Prostate gland (tissue), 2 donors: ENCODE measurements at regions not wholly inside any gene's neighbourhood (a gene's known extent, or its start where the extent isn't known, plus 50 kb on each side); places are given as distances from the start of the nearest gene placed in this dataset.

Experiments used
- POLR2A ChIP-seq: fragments of 450-650 bp; IDR thresholded peaks from one replicate; pipeline ENCODE4 v1.6.1; 2016; ENCODE audit warnings: antibody characterized with exemption, mild to moderate bottlenecking
- POLR2AphosphoS5 ChIP-seq: sonication (generic); formaldehyde crosslinking; IDR thresholded peaks from one replicate; pipeline ENCODE4 v1.6.1; 2017; ENCODE audit warnings: antibody characterized with exemption
- TF ChIP-seq, protein P1 (sequence below), 4 experiments: fragments of 200-600 bp in 2 of 4; fragments of 450-650 bp in 2 of 4; sonication (generic) in 2 of 4; IDR thresholded peaks; 1 replicate in 3 of 4; 2 replicates in 1 of 4; pipeline ENCODE4 v1.5.1; 2016 to 2019; ENCODE audit warnings: antibody characterized with exemption in 4 of 4, mild to moderate bottlenecking in 2 of 4, moderate library complexity in 2 of 4

DNA sequence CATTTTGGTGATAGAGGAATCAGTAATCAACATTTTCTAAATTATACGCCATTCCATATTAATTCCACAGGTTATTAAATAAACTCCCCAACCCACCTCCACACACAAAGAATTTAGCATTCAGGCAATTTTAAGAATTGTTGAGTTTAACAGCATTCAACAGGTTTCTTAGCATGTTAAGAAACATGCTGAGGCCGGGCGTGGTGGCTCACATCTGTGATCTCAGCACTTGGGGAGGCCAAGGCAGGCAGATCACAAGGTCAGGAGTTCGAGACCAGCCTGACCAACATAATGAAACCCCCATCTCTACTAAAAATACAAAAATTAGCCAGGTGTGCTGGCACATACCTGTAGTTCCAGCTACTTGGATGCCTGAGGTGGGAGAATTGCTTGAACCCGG, 64.0 kb upstream of the PHACTR2 start:
- TF ChIP-seq, protein P1, sequence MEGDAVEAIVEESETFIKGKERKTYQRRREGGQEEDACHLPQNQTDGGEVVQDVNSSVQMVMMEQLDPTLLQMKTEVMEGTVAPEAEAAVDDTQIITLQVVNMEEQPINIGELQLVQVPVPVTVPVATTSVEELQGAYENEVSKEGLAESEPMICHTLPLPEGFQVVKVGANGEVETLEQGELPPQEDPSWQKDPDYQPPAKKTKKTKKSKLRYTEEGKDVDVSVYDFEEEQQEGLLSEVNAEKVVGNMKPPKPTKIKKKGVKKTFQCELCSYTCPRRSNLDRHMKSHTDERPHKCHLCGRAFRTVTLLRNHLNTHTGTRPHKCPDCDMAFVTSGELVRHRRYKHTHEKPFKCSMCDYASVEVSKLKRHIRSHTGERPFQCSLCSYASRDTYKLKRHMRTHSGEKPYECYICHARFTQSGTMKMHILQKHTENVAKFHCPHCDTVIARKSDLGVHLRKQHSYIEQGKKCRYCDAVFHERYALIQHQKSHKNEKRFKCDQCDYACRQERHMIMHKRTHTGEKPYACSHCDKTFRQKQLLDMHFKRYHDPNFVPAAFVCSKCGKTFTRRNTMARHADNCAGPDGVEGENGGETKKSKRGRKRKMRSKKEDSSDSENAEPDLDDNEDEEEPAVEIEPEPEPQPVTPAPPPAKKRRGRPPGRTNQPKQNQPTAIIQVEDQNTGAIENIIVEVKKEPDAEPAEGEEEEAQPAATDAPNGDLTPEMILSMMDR (IDR thresholded peaks at IDR 0.05): no peak
- TF ChIP-seq POLR2A: no peak
- no peak for TF ChIP-seq POLR2AphosphoS5
